KMS-11 (cell line): ENCODE measurements at regions not wholly inside any gene's neighbourhood (a gene's known extent, or its start where the extent isn't known, plus 50 kb on each side); places are given as distances from the start of the nearest gene placed in this dataset.

ENCODE experiments used
- H2AFZ ChIP-seq: fragments of 200-600 bp; sonication (generic); 2 replicates; pipeline ENCODE4 v1.6.1; 2016; ENCODE audit warnings: antibody characterized with exemption, mixed run types, low read depth
- H3K27ac ChIP-seq: fragments of 200-600 bp; sonication (generic); 2 replicates; pipeline ENCODE4 v1.6.1; 2016; ENCODE audit warnings: mild to moderate bottlenecking, mixed run types
- H3K27me3 ChIP-seq: fragments of 200-600 bp; sonication (generic); 2 replicates; pipeline ENCODE4 v1.6.1; 2017; ENCODE audit warnings: mild to moderate bottlenecking, low read depth, mixed run types, moderate library complexity; ENCODE audit not compliant: insufficient read depth
- H3K36me3 ChIP-seq: fragments of 200-600 bp; sonication (generic); 2 replicates; pipeline ENCODE4 v1.6.1; 2017; ENCODE audit warnings: mild to moderate bottlenecking, mixed run types; ENCODE audit not compliant: insufficient read depth
- H3K4me1 ChIP-seq: fragments of 200-600 bp; sonication (generic); 2 replicates; pipeline ENCODE4 v1.6.1; 2016; ENCODE audit warnings: mild to moderate bottlenecking, low read depth, mixed run types; ENCODE audit not compliant: poor library complexity, severe bottlenecking
- H3K4me2 ChIP-seq: fragments of 200-600 bp; sonication (generic); 2 replicates; pipeline ENCODE4 v1.7.0; 2016; ENCODE audit warnings: mild to moderate bottlenecking, mixed run types
- H3K4me3 ChIP-seq: fragments of 200-600 bp; sonication (generic); IDR thresholded peaks from 2 replicates; pipeline ENCODE4 v1.6.1; 2017; ENCODE audit warnings: low read depth, low read length, mixed read lengths; ENCODE audit not compliant: insufficient read depth
- H3K79me2 ChIP-seq: fragments of 200-600 bp; sonication (generic); 2 replicates; pipeline ENCODE4 v1.6.1; 2016; ENCODE audit warnings: low read depth, mixed run types; ENCODE audit not compliant: insufficient read depth
- H3K9ac ChIP-seq: fragments of 200-600 bp; sonication (generic); 2 replicates; pipeline ENCODE4 v1.6.1; 2016; ENCODE audit warnings: mild to moderate bottlenecking, mixed run types
- H4K20me1 ChIP-seq: fragments of 200-600 bp; sonication (generic); 2 replicates; pipeline ENCODE4 v1.6.1; 2016; ENCODE audit warnings: mild to moderate bottlenecking, mixed run types; ENCODE audit not compliant: insufficient read depth
- TF ChIP-seq, protein P1 (sequence below): fragments of 200-600 bp; sonication (generic); conservative IDR thresholded peaks from 2 replicates; pipeline ENCODE4 v1.6.1; 2017; ENCODE audit warnings: low read depth, mild to moderate bottlenecking, antibody characterized with exemption, low read length, moderate library complexity, mixed read lengths

DNA sequence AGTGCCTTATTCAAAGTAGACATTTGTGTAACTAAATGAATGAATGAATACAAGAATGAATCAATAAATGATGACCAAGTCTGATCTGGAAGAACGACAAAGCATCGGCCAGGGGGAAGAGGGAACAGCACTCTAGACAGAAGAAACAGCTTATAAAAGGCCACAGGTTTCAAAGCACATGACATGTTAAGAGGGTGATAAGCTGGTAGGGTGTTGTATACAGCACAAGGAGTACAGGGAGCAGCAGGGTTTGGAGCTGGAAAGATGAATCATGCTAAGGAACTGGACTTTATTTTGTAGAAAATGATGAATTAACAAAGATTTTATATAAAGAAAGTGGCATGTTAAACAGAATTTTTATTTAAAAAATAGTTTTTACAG lies 302.5 kb downstream of the NUAK1 start:
- Histone ChIP-seq H3K27ac (no peak overlapping the region), H3K36me3 (no peaks in the 10 kb centered on the region), H3K79me2 (no peaks in the 10 kb centered on the region), H3K9ac (no peak overlapping the region), H4K20me1 (no peaks in the 10 kb centered on the region), H2AFZ (no peak overlapping the region), H3K27me3 (no peaks in the 10 kb centered on the region), H3K4me3 (no peak overlapping the region), H3K4me2 (no peak overlapping the region), H3K4me1 (no peaks in the 10 kb centered on the region)
- TF ChIP-seq, protein P1, sequence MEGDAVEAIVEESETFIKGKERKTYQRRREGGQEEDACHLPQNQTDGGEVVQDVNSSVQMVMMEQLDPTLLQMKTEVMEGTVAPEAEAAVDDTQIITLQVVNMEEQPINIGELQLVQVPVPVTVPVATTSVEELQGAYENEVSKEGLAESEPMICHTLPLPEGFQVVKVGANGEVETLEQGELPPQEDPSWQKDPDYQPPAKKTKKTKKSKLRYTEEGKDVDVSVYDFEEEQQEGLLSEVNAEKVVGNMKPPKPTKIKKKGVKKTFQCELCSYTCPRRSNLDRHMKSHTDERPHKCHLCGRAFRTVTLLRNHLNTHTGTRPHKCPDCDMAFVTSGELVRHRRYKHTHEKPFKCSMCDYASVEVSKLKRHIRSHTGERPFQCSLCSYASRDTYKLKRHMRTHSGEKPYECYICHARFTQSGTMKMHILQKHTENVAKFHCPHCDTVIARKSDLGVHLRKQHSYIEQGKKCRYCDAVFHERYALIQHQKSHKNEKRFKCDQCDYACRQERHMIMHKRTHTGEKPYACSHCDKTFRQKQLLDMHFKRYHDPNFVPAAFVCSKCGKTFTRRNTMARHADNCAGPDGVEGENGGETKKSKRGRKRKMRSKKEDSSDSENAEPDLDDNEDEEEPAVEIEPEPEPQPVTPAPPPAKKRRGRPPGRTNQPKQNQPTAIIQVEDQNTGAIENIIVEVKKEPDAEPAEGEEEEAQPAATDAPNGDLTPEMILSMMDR = no peak

DNA sequence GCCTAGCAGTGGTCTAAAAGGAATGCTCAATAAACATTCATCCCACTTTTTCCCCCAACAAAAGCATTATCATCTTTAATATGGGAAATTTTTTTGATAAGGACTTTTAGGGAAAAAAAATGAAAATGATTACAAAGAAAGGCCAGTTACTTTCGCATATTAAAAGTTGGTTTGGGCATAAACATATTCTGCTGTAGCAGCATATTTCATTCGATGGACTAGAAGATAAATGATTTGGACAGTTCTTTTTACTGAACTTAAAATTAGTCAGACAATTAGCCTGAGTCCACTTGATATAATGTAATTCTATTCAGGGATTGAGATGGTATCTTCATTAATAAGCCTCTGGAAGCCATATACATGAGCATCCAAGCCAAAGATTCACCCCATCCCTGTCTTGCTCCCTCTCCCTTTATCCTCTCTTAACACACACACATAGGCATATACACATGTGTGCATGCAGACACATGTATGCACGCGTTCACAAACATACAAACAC lies 299.1 kb downstream of the NUAK1 start:
- Histone ChIP-seq H3K27ac (no peak overlapping the region), H3K4me3 (no peak overlapping the region), H3K27me3 (no peaks in the 10 kb centered on the region), H4K20me1 (no peaks in the 10 kb centered on the region), H3K36me3 (no peaks in the 10 kb centered on the region), H3K9ac (no peak overlapping the region), H3K79me2 (no peaks in the 10 kb centered on the region), H2AFZ (no peak overlapping the region), H3K4me2 (no peak overlapping the region), H3K4me1 (no peaks in the 10 kb centered on the region)
- TF ChIP-seq, protein P1 = no peak

DNA sequence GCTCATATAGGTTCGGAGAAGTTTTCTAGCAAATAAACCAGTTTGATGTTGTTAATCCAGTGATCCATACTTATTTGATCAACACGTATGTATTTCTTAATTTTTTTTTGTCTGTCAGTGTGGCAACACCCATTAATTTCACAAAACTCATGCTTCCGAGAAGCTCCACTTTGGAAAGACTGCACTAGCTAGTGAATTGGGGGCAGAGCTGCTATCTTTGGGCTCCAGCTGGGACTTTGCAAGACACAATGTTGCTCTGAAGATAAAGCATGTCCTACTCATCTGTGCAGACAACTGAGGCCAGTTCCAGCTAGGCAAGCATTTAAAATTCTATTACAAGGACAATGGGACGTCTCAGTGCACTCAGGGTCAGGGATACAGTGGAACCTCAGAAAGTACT lies 298.4 kb downstream of the NUAK1 start:
- H3K27ac ChIP-seq = no peak overlapping the region
- no peaks in the 10 kb centered on the region for H4K20me1 ChIP-seq
- no peaks in the 10 kb centered on the region for H3K79me2 ChIP-seq
- H3K4me2 ChIP-seq = no peak overlapping the region
- H3K27me3 ChIP-seq = no peaks in the 10 kb centered on the region
- TF ChIP-seq, protein P1 = no peak
- no peaks in the 10 kb centered on the region for H3K36me3 ChIP-seq
- no peak overlapping the region for H3K4me3 ChIP-seq
- no peak overlapping the region for H2AFZ ChIP-seq
- no peak overlapping the region for H3K9ac ChIP-seq
- no peaks in the 10 kb centered on the region for H3K4me1 ChIP-seq

DNA sequence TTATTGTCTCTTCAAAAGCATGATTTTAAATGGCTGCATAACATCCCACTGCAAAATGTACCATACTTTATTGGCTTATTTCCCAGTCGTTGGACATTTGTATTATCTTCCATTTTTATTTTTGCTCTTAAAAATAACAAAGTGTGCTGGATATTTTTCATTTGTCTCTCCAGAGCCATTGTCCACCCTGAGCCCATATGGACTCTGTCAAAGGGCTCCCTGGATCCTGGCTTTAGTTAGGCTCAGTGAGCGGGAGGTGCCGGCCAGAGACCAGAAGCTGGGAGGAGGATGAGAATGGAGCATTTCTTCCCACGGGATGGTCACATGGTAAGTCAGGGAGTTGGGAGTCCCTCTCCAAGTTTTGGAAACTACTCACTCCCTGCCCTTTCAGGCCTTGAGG lies 296.9 kb downstream of the NUAK1 start:
- Histone ChIP-seq H4K20me1 (no peaks in the 10 kb centered on the region), H3K4me2 (no peak overlapping the region), H3K27ac (no peak overlapping the region), H2AFZ (no peak overlapping the region), H3K4me1 (no peaks in the 10 kb centered on the region), H3K4me3 (no peak overlapping the region), H3K9ac (no peak overlapping the region), H3K36me3 (no peaks in the 10 kb centered on the region), H3K79me2 (no peaks in the 10 kb centered on the region), H3K27me3 (no peaks in the 10 kb centered on the region)
- TF ChIP-seq, protein P1 = no peak
